GM18858 (cell line): ENCODE measurements at regions not wholly inside any gene's neighbourhood (a gene's known extent, or its start where the extent isn't known, plus 50 kb on each side); places are given as distances from the start of the nearest gene placed in this dataset.
"Not testable (repeated sequence)": the region's sequence is repeated elsewhere in the genome, so short reads cannot be mapped to it uniquely, and the experiment has no call there.

Source experiments
- ATAC-seq: cut with Tn5 transposase; IDR thresholded peaks from one replicate; pipeline ENCODE4 v1.9.1; 2021; ENCODE audit not compliant: unreplicated experiment

GRCh38 chr6:27807441-27808241 is 104.6 kb downstream of the OR2B2 start:
- ATAC-seq = peak; percentile 47

DNA sequence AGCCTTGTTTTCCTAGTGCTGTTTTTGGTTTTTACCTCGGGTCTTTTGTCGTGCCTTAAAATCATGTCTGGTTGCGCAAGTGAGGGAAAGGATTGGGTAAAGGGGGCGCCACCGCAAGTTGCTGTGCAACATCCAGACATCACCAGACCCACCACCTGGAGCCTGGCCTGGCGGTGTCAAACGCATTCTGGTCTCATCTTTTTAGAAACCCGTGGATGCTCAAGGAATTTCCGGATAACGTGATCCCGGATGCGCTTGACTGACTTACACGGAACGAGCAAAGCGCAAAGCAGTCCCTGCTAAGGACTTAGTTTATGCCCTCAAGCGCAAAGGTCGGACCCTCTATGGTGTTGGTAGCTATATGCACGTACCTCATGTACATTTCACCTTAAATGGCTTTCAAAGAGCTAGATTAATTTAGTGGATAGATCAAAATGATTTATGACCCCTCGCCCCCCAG is 105.2 kb downstream of the OR2B2 start:
- ATAC-seq = no peak

- no peak for ATAC-seq
Measured at GRCh38 chr6:27805347-27805746, 106.8 kb downstream of the OR2B2 start.

DNA sequence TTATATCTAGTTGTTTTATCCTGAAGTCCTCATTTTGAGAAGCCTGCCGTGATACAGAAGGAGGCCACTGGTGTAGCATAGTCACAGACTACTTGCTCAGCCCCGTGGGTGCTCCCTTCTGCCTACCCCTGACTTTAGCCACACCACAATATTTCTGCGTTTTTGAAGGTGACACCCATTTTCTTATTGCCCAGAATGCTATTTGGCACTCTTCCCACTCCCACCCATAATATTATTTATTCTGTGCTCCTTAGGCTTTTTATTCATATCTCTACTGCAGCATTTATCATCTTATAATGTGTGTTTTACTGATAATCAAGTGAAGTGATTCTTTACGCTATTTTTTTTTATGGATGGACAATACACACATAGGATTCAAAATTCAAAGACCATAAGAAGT is 107.3 kb downstream of the OR2B2 start:
- no peak for ATAC-seq

- ATAC-seq = no peak
Measured at GRCh38 chr6:27800731-27801373, 111.3 kb downstream of the OR2B2 start.

DNA sequence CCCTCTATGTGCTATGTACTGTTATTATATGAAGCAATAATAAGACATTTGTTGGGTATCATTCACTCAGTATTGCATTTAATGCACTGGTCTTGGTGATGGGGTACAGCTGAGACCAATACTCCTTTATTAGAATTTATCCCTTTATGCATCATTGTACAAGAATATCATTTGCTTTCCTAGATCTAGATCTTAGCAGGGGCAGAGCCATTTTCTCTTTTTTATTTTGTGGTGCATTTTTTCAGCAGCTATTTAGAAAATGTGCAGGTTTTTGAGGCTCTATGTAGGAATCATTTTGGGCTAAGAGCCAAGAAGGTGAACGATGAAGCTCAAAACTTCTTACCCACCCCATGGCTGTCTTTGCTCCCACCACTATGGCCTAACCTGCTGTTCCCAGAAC is 114.2 kb downstream of the OR2B2 start:
- no peak for ATAC-seq

- not testable (repeated sequence) for ATAC-seq
Measured at GRCh38 chr6:27796736-27797481, 115.3 kb downstream of the OR2B2 start.

- peak; percentile 32 for ATAC-seq
Measured at GRCh38 chr6:27795697-27796494, 116.3 kb downstream of the OR2B2 start.

- no peak for ATAC-seq
Measured at GRCh38 chr6:27791182-27791943, 120.8 kb downstream of the OR2B2 start.

DNA sequence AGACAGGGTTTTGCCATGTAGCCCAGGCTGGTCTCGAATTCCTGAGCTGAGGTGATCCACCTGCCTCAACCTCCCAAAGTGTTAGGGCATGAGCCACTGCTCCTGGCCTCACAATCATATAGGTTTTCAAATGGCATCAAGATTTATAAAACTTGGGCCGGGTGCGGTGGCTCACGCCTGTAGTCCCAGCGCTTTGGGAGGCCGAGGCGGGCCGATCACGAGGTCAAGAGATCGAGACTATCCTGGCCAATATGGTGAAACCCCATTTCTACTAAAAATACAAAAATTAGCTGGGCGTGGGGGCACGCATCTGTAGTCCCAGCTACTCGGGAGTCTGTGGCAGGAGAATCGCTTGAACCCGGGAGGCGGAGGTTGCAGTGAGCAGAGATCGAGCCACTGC is 123.8 kb downstream of the OR2B2 start:
- ATAC-seq = not testable (repeated sequence)

- no peak for ATAC-seq
Measured at GRCh38 chr6:27786048-27786447, 126.1 kb downstream of the OR2B2 start.

GRCh38 chr6:27785294-27785693 is 126.9 kb downstream of the OR2B2 start:
- ATAC-seq = no peak

DNA sequence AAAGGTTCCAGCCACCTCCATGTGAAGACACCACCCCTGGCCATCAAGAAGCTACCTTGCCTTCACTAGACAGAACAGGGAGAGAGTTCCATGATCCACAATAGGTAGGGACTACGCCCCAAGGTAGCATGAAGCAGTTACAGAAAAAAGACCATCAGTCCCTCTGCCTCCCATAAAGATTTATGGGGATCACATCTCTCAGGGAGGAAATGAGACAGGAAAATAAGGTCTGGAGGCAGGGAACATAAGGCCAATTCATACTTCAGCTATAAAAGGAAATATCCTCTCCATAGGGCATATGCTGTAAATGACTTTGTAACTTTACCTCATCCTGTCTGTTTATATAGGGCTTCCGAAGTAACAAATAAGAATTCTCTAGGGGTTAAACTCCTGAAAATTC is 129.4 kb downstream of the OR2B2 start:
- ATAC-seq = no peak

DNA sequence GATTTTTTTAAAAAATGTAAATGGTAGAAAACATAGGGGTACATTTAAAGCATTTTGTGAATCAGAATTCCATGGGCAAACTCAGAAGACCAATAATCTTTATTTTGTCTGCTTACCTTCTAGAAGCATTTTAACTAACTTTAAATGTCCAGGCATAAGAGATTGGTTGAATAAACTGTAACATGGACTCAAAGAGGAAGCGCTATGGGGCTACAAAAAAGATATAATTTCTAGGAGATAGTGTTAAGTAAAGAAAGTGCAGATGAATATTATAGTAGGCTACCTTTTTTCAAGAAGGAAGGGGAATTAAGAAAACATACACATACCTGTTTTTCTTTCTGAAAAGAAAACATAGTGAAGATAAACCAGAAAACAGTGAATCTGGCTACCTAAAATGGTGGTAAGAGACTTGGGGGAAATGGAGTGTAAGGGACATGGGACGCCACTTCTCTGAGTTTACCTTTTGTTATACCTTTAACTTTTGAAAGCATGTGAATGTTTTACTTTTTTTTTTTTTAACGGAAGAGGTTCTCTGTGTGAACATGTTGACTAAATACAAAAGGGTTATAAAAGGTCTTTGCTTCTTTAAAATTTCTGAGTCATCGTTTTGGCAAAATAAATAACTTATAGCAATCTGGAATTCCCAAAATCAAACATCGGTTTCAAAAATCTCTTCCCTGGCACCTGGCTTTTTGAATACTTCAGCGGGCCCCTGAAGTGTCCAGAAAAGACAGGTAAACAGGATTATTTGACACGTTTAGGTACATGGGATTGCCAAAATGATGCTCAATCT is 133.4 kb downstream of the OR2B2 start:
- ATAC-seq = no peak

DNA sequence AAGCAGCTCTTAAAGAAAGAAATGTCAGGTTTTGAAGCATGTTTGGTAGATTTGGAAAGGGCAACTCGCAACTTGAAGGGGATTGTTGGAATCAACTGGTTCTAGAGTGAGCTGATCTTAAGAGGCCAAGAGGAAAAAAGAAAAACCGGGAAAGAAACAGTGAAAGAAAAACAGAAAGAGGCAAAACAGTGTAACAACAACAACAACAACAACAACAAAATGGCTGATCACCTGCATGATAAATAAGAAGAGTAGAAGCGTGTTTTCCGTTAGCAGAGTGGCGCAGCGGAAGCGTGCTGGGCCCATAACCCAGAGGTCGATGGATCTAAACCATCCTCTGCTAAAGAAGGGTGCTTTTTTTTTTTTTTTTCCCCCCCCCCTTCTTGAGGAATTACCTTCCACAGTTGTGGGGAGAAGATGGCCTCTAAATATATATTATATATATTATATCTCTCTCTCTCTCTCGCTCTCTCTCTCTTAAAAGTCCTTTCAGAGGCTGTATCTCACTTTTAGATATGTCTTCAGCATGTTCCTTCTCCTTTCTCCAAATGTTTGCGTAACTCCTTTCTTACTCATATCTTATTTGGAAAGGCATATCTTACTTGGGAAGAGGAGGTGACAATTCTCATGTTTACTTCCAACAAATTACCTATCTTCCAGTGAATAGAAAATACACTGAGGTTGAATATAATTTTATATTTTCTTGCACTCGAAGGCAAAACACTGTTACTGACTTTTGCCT is 134.4 kb downstream of the OR2B2 start:
- ATAC-seq = no peak

GRCh38 chr6:27777126-27777525 is 135.1 kb downstream of the OR2B2 start:
- ATAC-seq = no peak

DNA sequence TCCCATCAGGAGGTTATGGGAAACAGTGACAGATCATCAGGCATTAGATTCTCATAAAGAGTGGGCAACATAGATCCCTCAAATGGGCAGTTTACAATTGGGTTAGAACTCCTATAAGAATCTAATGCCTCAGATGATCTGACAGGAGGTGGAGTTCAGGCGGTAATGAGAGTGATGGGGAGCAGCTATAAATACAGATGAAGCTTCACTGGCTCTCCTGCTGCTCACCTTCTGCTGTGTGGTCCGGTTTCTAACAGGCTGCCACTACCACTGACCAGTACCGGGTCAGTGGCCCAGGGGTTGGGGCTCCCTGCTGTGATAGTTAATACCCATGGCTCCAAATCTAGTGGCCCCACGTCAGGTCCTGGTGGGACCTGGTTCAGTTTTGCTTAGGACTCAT is 135.7 kb downstream of the OR2B2 start:
- no peak for ATAC-seq

- no peak for ATAC-seq
Measured at GRCh38 chr6:27775796-27776184, 136.4 kb downstream of the OR2B2 start.
